Smooth muscle cell (in vitro differentiated cells): ENCODE measurements at regions not wholly inside any gene's neighbourhood (a gene's known extent, or its start where the extent isn't known, plus 50 kb on each side); places are given as distances from the start of the nearest gene placed in this dataset.

Experiments
- DNase-seq: peaks from one replicate; lab custom pipeline; 2025; ENCODE audit not compliant: unreplicated experiment; lab: John Stamatoyannopoulos, UW
- H2AFZ ChIP-seq: fragments of 200-600 bp; sonication (generic); 2 replicates; pipeline ENCODE4 v1.6.0; 2016; ENCODE audit warnings: antibody characterized with exemption, low read depth, mild to moderate bottlenecking
- H3F3A ChIP-seq: fragments of 200-600 bp; sonication (generic); 2 replicates; pipeline ENCODE4 v1.6.0; 2017; ENCODE audit warnings: antibody characterized with exemption, low read depth
- H3K27ac ChIP-seq: fragments of 200-600 bp; sonication (generic); 2 replicates; pipeline ENCODE4 v1.5.1; 2016; ENCODE audit warnings: low read depth, mild to moderate bottlenecking
- H3K27me3 ChIP-seq: fragments of 200-600 bp; sonication (generic); 2 replicates; pipeline ENCODE4 v1.6.1; 2016; ENCODE audit warnings: low read depth, mild to moderate bottlenecking
- H3K36me3 ChIP-seq: fragments of 200-600 bp; sonication (generic); 2 replicates; pipeline ENCODE4 v1.5.1; 2016; ENCODE audit warnings: low read depth
- H3K4me1 ChIP-seq: fragments of 200-600 bp; sonication (generic); 2 replicates; pipeline ENCODE4 v1.5.1; 2016; ENCODE audit warnings: low read depth
- H3K4me2 ChIP-seq: fragments of 200-600 bp; sonication (generic); 2 replicates; pipeline ENCODE4 v1.6.0; 2016; ENCODE audit warnings: mild to moderate bottlenecking
- H3K4me3 ChIP-seq: fragments of 200-600 bp; sonication (generic); 2 replicates; pipeline ENCODE4 v1.5.1; 2016; ENCODE audit warnings: mild to moderate bottlenecking
- H3K79me2 ChIP-seq: fragments of 200-600 bp; sonication (generic); 2 replicates; pipeline ENCODE4 v1.6.0; 2016; ENCODE audit warnings: low read depth, mild to moderate bottlenecking
- H3K9ac ChIP-seq: fragments of 200-600 bp; sonication (generic); 2 replicates; pipeline ENCODE4 v1.6.0; 2016; ENCODE audit warnings: low read depth
- H3K9me3 ChIP-seq: fragments of 200-600 bp; sonication (generic); replicated peaks from 2 replicates; pipeline ENCODE4 v1.5.1; 2016; ENCODE audit warnings: low read depth
- H4K20me1 ChIP-seq: fragments of 200-600 bp; sonication (generic); 2 replicates; pipeline ENCODE4 v1.6.0; 2016; ENCODE audit warnings: low read depth
- WGBS: methylation state at CpG from one replicate; pipeline ENCODE4 v1.1.7; 2016; ENCODE audit warnings: low lambda C conversion rate; 5-methylcytosine and 5-hydroxymethylcytosine counted together
- TF ChIP-seq, protein P1 (sequence below): fragments of 200-600 bp; sonication (generic); IDR thresholded peaks from 2 replicates; pipeline ENCODE4 v1.5.1; 2017; ENCODE audit warnings: borderline replicate concordance, mild to moderate bottlenecking, antibody characterized with exemption; ENCODE audit not compliant: insufficient read depth, poor library complexity, severe bottlenecking

DNA sequence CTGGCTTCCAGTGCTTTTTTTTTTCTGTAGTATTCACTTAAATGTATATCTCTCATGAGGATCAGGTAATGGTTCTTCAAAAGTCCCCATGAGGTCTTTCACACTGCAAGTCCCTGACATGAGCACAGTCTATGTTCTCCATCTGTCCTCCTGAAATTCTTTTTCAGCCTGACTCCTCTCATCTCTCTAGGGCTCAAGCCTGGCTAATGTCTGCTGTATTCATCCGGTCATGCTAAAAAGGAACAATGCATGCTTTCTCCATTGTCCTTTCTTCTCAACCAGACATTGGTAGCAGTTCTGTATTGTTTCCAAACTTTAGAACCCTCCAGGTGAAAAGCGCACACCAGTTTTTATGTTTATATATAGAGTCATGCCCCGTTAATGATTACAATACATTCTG, 368.3 kb upstream of the OLFM3 start:
- Histone ChIP-seq H3K36me3 (no peaks in the 10 kb centered on the region), H3K4me3 (no peak overlapping the region), H3K4me2 (no peak overlapping the region), H3K27ac (no peak overlapping the region), H3F3A (no peaks in the 10 kb centered on the region), H3K27me3 (no peaks in the 10 kb centered on the region), H3K9ac (no peak overlapping the region), H3K4me1 (no peaks in the 10 kb centered on the region), H4K20me1 (no peaks in the 10 kb centered on the region), H2AFZ (no peak overlapping the region), H3K9me3 (no peaks in the 10 kb centered on the region), H3K79me2 (no peaks in the 10 kb centered on the region)
- 83% methylated on average over 3 of the region's 3 CpGs for WGBS
- TF ChIP-seq, protein P1, sequence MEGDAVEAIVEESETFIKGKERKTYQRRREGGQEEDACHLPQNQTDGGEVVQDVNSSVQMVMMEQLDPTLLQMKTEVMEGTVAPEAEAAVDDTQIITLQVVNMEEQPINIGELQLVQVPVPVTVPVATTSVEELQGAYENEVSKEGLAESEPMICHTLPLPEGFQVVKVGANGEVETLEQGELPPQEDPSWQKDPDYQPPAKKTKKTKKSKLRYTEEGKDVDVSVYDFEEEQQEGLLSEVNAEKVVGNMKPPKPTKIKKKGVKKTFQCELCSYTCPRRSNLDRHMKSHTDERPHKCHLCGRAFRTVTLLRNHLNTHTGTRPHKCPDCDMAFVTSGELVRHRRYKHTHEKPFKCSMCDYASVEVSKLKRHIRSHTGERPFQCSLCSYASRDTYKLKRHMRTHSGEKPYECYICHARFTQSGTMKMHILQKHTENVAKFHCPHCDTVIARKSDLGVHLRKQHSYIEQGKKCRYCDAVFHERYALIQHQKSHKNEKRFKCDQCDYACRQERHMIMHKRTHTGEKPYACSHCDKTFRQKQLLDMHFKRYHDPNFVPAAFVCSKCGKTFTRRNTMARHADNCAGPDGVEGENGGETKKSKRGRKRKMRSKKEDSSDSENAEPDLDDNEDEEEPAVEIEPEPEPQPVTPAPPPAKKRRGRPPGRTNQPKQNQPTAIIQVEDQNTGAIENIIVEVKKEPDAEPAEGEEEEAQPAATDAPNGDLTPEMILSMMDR = no peak
- DNase-seq = no peak

- Histone ChIP-seq H3K4me2 (no peak overlapping the region), H4K20me1 (no peaks in the 10 kb centered on the region), H3K9me3 (no peaks in the 10 kb centered on the region), H3K4me3 (no peak overlapping the region), H2AFZ (no peak overlapping the region), H3K27me3 (no peaks in the 10 kb centered on the region), H3K27ac (no peak overlapping the region), H3K79me2 (no peaks in the 10 kb centered on the region), H3K9ac (no peak overlapping the region), H3K36me3 (no peaks in the 10 kb centered on the region), H3K4me1 (no peaks in the 10 kb centered on the region), H3F3A (no peaks in the 10 kb centered on the region)
- 89% methylated on average over 5 of the region's 5 CpGs for WGBS
- no peak for DNase-seq
- TF ChIP-seq, protein P1 = no peak
Measured at GRCh38 chr1:102336602-102337001, 339.9 kb upstream of the OLFM3 start.

DNA sequence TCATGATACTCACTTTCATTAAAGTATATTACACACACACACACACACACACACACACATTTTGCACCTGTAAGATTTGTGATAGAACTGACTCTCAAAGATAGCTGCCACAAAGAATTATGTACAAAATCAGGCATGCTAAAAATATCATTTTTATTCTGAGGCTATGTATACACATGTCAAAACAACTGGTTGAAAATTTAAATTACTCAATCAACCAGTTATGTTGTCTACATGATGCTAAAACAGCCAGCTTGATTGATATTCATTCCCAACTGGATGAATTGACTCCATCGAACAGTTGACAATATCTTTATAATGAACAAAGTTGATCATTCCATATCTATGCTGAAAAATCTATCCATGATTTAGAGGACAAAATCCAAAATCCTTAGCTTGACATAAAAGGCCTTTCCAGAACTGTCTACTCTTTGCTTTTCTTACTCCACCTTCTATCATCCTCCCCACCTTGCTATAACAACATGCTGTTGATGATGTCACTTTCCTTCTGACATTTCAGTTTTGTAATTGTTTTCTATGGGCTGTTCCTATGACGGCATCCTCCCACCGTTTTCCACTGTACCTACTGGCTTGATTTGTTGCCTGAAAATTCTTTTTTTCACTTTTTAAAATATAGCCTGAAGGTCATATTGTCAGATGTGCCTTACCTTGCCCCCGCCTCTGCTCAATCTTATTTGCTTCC, 321.5 kb upstream of the OLFM3 start:
- Histone ChIP-seq H4K20me1 (no peaks in the 10 kb centered on the region), H3K9ac (no peak overlapping the region), H3K27me3 (no peaks in the 10 kb centered on the region), H3K4me1 (no peaks in the 10 kb centered on the region), H3K79me2 (no peaks in the 10 kb centered on the region), H3K4me2 (no peak overlapping the region), H2AFZ (no peak overlapping the region), H3F3A (no peaks in the 10 kb centered on the region), H3K36me3 (no peaks in the 10 kb centered on the region), H3K4me3 (no peak overlapping the region), H3K9me3 (no peaks in the 10 kb centered on the region), H3K27ac (no peak overlapping the region)
- TF ChIP-seq, protein P1 = no peak
- DNase-seq = no peak
- WGBS = 93% methylated on average over 4 of the region's 4 CpGs

DNA sequence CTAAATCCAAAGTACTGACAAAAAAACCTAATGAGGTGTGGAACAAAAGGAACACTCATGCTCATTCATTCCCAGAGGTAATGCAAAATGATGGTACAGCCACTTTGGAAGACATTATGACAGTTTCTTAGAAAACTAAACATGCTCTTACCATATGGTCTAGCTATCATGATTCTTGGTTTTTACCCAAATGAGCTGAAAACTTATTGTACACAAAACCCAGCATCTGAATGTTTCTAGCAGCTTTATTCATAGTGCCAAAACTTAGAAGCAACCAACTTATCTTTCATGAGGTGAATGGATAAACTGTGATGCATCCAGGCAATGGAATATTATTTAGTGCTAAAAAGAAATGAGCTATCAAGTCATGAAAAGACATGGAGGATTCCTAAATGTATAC, 318.4 kb upstream of the OLFM3 start:
- TF ChIP-seq, protein P1 = no peak
- Histone ChIP-seq H3K9ac (no peak overlapping the region), H3K79me2 (no peaks in the 10 kb centered on the region), H3K4me2 (no peak overlapping the region), H3K27me3 (no peaks in the 10 kb centered on the region), H3K9me3 (no peaks in the 10 kb centered on the region), H4K20me1 (no peaks in the 10 kb centered on the region), H3F3A (no peaks in the 10 kb centered on the region), H3K36me3 (no peaks in the 10 kb centered on the region), H3K27ac (no peak overlapping the region), H2AFZ (no peak overlapping the region), H3K4me1 (no peaks in the 10 kb centered on the region), H3K4me3 (no peak overlapping the region)
- no peak for DNase-seq
